ENCODE measurements at regions not wholly inside any gene's neighbourhood (a gene's known extent, or its start where the extent isn't known, plus 50 kb on each side); places are given as distances from the start of the nearest gene placed in this dataset.

- no peak for TF ChIP-seq CTCF (IDR thresholded peaks at IDR 0.05)
- no peak for TF ChIP-seq POLR2A (IDR thresholded peaks at IDR 0.05)
These were observed 71.4 kb upstream of the CXCR4 start for GRCh38 chr2:136189221-136189782.

All from right lobe of liver (tissue), 4 donors.